Astrocyte (in vitro differentiated cells and primary cell): ENCODE measurements at regions not wholly inside any gene's neighbourhood (a gene's known extent, or its start where the extent isn't known, plus 50 kb on each side); places are given as distances from the start of the nearest gene placed in this dataset.

Experiments
- CTCF ChIP-seq: IDR thresholded peaks from 2 replicates; pipeline ENCODE4 v1.5.1; 2011; ENCODE audit warnings: low read depth, mild to moderate bottlenecking, inconsistent platforms, low read length, moderate library complexity; ENCODE audit not compliant: insufficient read depth
- EZH2 ChIP-seq: IDR thresholded peaks from 2 replicates; pipeline ENCODE4 v1.6.1; 2012; ENCODE audit warnings: mild to moderate bottlenecking, low read length, inconsistent platforms; ENCODE audit not compliant: insufficient read depth

DNA sequence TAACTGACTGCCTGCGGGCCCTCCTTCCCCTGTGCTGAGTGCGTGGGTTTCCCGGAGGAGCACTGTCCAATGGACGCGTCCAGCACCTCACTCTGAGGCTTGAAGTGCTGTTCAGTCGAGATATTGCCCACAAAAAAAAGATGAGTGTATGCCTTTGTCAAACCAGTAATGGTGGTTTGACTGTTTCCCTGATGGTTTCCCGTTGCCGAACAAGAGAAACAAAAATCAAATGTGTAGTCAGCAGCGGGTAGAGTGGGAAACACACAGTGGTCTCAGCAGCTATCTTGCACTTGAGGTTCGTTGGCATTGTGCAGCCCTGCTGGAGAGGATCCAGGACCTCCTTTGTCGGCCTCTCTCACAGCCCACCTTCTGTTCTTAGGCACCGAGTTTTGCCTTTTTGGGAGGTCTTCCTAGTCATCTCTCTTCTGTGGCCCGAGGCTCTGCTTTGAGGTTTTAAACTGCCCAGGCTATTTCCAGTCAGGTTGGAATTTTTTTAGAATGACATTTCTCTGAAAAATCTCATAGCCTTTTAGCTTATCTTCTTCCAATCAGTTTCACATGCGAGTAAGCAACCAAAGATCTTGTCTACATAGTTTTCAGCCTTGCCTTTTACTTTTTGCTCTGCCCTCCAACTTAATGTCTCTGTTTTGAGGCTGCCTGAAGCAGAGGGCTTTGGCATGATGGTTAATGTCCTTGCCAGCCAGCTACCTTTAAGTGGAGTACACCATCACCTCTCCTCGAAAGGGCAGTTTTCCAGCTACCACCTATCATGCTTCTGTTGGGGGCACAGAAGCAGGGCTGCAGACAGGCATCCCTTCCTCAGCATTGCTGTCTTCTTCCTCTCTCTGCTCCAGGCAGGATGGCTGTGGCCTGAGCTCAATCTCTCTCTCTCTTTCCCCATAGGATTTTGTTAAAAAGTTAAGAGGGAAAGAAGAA lies 132.3 kb downstream of the URB2 start:
- TF ChIP-seq CTCF = no peak
- TF ChIP-seq EZH2 = no peak
